HK-2 (cell line): ENCODE measurements at regions not wholly inside any gene's neighbourhood (a gene's known extent, or its start where the extent isn't known, plus 50 kb on each side); places are given as distances from the start of the nearest gene placed in this dataset.

Experiments used
- DNase-seq: peaks from one replicate; pipeline ENCODE4 v3.0.0-alpha.2; 2018; ENCODE audit not compliant: unreplicated experiment

- no peak for DNase-seq
Measured at GRCh38 chr17:13353590-13353989, 248.1 kb downstream of the HS3ST3A1 start.

DNA sequence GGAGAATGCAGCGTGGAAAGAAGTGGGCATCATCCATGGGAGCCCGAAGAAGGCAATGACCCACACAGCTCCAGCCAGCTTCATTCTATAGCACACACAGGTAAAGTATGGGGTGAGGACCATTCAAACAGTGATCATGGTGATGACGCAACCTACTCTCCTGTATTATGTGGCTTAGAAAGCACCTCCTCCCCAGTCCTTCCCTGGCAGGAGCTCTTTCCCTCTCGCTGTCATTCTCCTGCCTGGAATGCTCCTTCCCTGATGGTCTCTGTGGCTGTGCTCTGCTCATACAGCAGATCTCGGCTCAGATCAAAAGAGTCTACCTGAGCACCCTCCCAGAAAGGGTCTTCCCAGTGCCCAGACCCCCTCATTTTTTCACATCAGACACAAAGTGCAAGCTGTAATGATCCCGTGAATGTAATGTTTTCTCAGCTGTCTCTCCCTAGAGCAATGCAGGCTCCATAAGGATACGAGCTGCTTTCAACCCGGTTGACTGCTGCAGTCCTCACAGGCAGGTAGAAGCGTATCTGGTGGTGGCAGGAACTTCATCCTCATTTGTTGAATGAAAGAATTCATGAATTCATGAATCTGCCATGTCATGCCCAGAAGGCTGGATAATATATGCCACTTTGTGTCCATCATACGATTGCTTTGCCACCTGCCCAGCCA is 248.8 kb downstream of the HS3ST3A1 start:
- no peak for DNase-seq

- no peak for DNase-seq
Measured at GRCh38 chr17:13351046-13351445, 250.7 kb downstream of the HS3ST3A1 start.

GRCh38 chr17:13350466-13350865 is 251.3 kb downstream of the HS3ST3A1 start:
- no peak for DNase-seq

GRCh38 chr17:13346996-13347762 is 254.6 kb downstream of the HS3ST3A1 start:
- DNase-seq: peak; percentile 79

- peak; percentile 56 for DNase-seq
Measured at GRCh38 chr17:13346592-13346991, 255.1 kb downstream of the HS3ST3A1 start.

DNA sequence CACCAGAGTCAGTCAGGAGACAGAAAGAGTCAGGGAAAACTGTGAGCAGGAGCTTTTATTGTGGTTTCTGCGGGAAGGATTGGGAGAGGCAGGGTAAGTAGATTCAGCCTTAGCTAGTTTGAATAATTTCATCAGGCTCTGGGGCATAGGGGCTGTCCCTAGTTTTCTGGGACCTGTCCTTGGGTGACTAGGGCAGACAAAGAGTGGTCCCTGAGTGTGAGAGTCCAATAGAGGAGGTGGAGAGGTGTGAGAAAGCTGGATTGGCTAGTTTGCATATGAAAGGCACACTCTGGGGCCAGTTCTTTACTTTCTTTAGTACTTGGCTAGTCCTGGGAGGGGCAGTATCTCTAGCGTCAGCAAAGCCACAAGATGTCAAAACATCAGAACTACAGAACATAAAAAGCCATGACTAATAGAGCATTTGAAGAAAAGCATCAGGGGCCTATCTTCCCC is 255.6 kb downstream of the HS3ST3A1 start:
- DNase-seq: peak; percentile 80

DNA sequence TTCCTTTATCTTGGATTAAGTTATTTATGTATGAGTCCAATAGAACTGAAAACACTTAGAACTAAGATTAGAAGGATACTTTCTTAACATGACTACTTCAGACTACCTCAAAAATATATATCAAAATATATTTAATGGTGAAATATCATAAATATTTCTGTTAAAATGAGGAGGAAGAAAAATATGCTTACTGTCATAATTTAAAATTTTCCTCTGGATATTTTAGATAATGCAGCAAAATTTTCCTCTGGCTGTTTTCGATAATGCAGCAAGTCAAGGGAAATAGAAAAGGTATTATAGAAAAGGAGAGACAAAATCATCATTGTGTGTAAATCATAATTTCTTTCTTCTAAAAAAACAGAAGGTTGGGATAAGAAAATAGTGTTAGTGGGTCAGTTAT is 263.3 kb downstream of the HS3ST3A1 start:
- no peak for DNase-seq

DNA sequence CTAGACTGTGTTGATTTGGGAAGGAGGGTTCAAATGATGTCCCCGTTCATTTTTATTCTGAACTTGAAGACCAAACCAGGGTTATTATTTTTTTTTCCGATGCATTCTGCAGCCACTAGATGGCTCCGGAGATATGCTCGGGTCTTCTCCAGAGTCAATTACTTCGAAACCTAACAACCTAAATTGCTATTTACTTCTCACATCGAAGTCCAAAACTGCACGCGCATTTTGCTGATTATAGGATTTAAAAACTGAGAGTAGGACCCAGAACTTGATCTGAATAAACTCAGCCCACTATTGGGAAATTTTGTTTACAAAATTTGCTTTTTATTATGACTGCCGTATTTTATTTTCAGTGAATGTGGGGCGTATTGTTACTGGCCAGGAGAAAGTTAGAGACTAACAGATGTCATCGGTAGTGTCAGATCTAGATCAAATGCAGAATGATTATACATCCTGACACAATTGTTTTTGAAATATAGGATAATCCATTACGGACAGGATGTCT is 263.8 kb downstream of the HS3ST3A1 start:
- no peak for DNase-seq

GRCh38 chr17:13337151-13337550 is 264.6 kb downstream of the HS3ST3A1 start:
- no peak for DNase-seq

- no peak for DNase-seq
Measured at GRCh38 chr17:13334374-13334773, 267.4 kb downstream of the HS3ST3A1 start.

DNA sequence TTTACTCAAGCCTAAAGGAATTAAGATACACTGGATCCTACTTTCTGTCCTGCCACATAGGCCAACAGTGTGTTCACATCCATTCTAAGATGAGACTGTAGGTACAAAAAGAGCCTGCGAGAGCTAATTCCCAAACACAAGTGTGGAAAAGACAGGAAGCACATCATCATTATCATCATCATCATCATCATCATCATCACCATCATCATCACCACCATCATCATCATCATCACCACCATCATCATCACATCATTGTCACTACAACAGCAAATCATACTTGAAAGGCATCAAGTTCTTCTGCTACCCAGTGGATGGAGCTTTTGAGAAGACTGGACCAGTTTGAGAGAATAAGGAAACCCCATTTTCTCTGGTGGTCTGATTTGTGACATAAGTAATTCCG is 268.1 kb downstream of the HS3ST3A1 start:
- no peak for DNase-seq

- DNase-seq: no peak
Measured at GRCh38 chr17:13332207-13332606, 269.5 kb downstream of the HS3ST3A1 start.

DNA sequence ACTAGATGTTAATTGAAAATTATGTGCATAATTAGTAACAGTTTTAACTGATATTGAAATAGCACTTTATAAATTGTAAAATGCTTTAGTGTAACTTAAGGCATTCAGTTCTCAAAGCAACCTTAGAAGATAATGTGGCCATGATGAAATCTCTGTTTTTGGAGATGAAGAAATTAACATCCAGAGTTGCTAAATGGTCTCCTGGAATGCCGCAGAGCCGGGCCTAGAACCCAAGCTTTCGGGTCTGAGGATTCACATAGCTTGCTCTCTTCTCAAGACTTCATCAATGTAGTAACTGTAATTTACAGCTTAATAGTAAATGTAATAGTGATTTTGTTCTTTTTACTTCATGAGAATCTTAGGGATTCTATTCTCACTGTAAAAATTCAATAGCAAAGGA is 272.3 kb downstream of the HS3ST3A1 start:
- no peak for DNase-seq

GRCh38 chr17:13323990-13324389 is 277.7 kb downstream of the HS3ST3A1 start:
- no peak for DNase-seq

GRCh38 chr17:13321951-13322701 is 279.6 kb downstream of the HS3ST3A1 start:
- DNase-seq: no peak

DNA sequence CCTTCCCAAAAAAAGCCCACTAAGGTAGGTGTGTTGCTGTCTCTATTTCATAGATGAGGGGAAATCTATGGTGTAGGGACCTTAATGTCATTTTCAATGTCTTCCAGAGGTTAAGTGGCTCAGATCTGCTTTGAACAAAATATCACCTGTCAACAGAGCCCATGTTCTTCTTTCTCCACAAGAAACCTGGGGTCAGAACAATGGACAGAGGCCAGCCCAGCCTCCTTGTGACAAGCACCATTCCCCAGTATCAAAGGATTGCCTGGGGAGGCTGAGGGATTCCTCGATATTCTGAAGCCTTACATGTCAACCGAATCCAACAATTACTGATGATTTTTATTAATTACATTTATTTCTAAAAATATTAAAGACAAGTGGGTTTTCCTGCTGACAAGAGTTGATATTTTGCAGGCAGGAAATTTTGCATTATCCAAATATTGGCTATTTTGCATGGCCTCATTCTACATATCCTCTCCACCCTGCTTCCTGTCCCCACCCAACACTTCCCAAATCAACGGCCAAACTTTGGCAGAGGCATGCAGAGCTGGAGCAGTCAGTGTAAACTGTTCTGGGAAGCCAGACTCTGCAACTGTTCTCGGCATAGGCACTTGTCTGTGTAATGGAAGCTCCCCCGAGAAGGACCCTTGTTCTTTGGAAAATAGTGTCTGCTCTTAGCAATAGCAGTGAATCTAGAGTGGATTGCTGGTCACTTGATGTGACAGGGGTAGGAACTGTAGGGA is 281.5 kb downstream of the HS3ST3A1 start:
- DNase-seq: no peak

GRCh38 chr17:13316657-13317056 is 285.1 kb downstream of the HS3ST3A1 start:
- no peak for DNase-seq

DNA sequence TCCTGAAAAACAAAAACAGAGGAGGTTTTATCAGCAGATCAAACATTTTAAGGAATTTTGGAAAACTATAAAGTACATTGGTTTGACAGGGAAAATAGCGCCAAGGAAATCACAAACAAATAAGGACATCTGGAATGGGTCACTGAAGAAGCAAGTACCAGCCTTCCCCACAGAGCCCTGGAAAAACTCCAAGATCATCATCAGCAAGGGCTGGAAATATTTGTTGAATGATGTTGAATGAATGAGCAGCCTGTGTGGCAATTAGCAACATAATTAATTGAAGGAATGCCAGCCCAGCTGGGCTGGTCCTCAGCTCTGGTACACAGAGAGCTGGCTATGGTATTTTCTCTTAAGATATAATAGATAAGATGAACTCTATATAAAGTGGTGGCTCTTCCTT is 290.4 kb downstream of the HS3ST3A1 start:
- DNase-seq: no peak

- no peak for DNase-seq
Measured at GRCh38 chr17:13310858-13311257, 290.9 kb downstream of the HS3ST3A1 start.

- DNase-seq: peak; percentile 51
Measured at GRCh38 chr17:13306310-13306962, 288.6 kb upstream of the ELAC2 start.
